DOHH2 (cell line): ENCODE measurements at regions not wholly inside any gene's neighbourhood (a gene's known extent, or its start where the extent isn't known, plus 50 kb on each side); places are given as distances from the start of the nearest gene placed in this dataset.

Experiments used
- H3F3A ChIP-seq: fragments of 200-600 bp; sonication (generic), shearing (Covaris generic); 2 replicates; pipeline ENCODE4 v1.6.0; 2016; ENCODE audit warnings: antibody characterized with exemption, mild to moderate bottlenecking; ENCODE audit not compliant: control insufficient read depth, insufficient read depth
- H3K27ac ChIP-seq: fragments of 200-600 bp; sonication (generic); 2 replicates; pipeline ENCODE4 v1.5.1; 2014; ENCODE audit warnings: low read depth, mild to moderate bottlenecking, low read length, moderate library complexity
- H3K27me3 ChIP-seq: fragments of 200-600 bp; sonication (generic); 2 replicates; pipeline ENCODE4 v1.6.1; 2014; ENCODE audit warnings: mild to moderate bottlenecking, low read length, mixed read lengths; ENCODE audit not compliant: control insufficient read depth
- H3K36me3 ChIP-seq: fragments of 200-600 bp; sonication (generic); 2 replicates; pipeline ENCODE4 v1.6.1; 2014; ENCODE audit warnings: mild to moderate bottlenecking, low read length, moderate library complexity, mixed read lengths; ENCODE audit not compliant: control insufficient read depth
- H3K4me1 ChIP-seq: fragments of 200-600 bp; sonication (generic); 2 replicates; pipeline ENCODE4 v1.6.1; 2014; ENCODE audit warnings: mild to moderate bottlenecking, low read length, mixed read lengths; ENCODE audit not compliant: control insufficient read depth
- H3K4me2 ChIP-seq: fragments of 200-600 bp; sonication (generic); 2 replicates; pipeline ENCODE4 v1.6.0; 2014; ENCODE audit warnings: mild to moderate bottlenecking, low read length, moderate library complexity
- H3K4me3 ChIP-seq: fragments of 200-600 bp; sonication (generic); 2 replicates; pipeline ENCODE4 v1.5.1; 2014; ENCODE audit warnings: mild to moderate bottlenecking, low read length, mixed read lengths
- H3K79me2 ChIP-seq: fragments of 200-600 bp; sonication (generic); 2 replicates; pipeline ENCODE4 v1.6.1; 2014; ENCODE audit warnings: mild to moderate bottlenecking, low read length, mixed read lengths; ENCODE audit not compliant: control insufficient read depth
- H3K9me2 ChIP-seq: fragments of 200-600 bp; sonication (generic); replicated peaks from 2 replicates; pipeline ENCODE4 v1.6.1; 2014; ENCODE audit warnings: mild to moderate bottlenecking, low read length, mixed read lengths; ENCODE audit not compliant: control insufficient read depth
- H3K9me3 ChIP-seq: fragments of 200-600 bp; sonication (generic); 2 replicates; pipeline ENCODE4 v1.6.1; 2014; ENCODE audit warnings: antibody characterized with exemption, low read length, mixed read lengths; ENCODE audit not compliant: control insufficient read depth, insufficient read depth
- H4K20me1 ChIP-seq: fragments of 200-600 bp; sonication (generic); 2 replicates; pipeline ENCODE4 v1.6.0; 2014; ENCODE audit warnings: low read depth, mild to moderate bottlenecking, antibody characterized with exemption, low read length, moderate library complexity; ENCODE audit not compliant: control insufficient read depth, insufficient read depth
- CTCF ChIP-seq: fragments of 200-600 bp; sonication (generic); IDR thresholded peaks from one replicate; pipeline ENCODE4 v1.5.1; 2014; ENCODE audit warnings: antibody characterized with exemption, mild to moderate bottlenecking, low read depth, low read length; ENCODE audit not compliant: poor library complexity, severe bottlenecking
- EZH2phosphoT487 ChIP-seq: fragments of 200-600 bp; sonication (generic); IDR thresholded peaks from 2 replicates; pipeline ENCODE4 v1.6.1; 2017; ENCODE audit warnings: borderline replicate concordance, mild to moderate bottlenecking, antibody characterized with exemption, low read length, moderate library complexity, mixed read lengths

GRCh38 chr9:118271936-118272335 lies 567.7 kb downstream of the TLR4 start:
- H3K4me2 ChIP-seq: no peak overlapping the region
- no peaks in the 10 kb centered on the region for H3K36me3 ChIP-seq
- no peak overlapping the region for H3K27ac ChIP-seq
- no peaks in the 10 kb centered on the region for H4K20me1 ChIP-seq
- no peaks in the 10 kb centered on the region for H3F3A ChIP-seq
- TF ChIP-seq CTCF (no peak), EZH2phosphoT487 (no peak)
- H3K4me3 ChIP-seq: no peak overlapping the region
- H3K9me3 ChIP-seq: no peaks in the 10 kb centered on the region
- no peaks in the 10 kb centered on the region for H3K27me3 ChIP-seq
- no peaks in the 10 kb centered on the region for H3K9me2 ChIP-seq
- no peaks in the 10 kb centered on the region for H3K4me1 ChIP-seq
- no peaks in the 10 kb centered on the region for H3K79me2 ChIP-seq

- no peaks in the 10 kb centered on the region for H3F3A ChIP-seq
- no peaks in the 10 kb centered on the region for H3K27me3 ChIP-seq
- H3K36me3 ChIP-seq: no peaks in the 10 kb centered on the region
- no peaks in the 10 kb centered on the region for H3K4me1 ChIP-seq
- no peaks in the 10 kb centered on the region for H3K9me3 ChIP-seq
- no peaks in the 10 kb centered on the region for H3K9me2 ChIP-seq
- H3K79me2 ChIP-seq: no peaks in the 10 kb centered on the region
- TF ChIP-seq EZH2phosphoT487: no peak
- no peaks in the 10 kb centered on the region for H4K20me1 ChIP-seq
- no peak overlapping the region for H3K4me3 ChIP-seq
- H3K4me2 ChIP-seq: no peak overlapping the region
- no peak overlapping the region for H3K27ac ChIP-seq
These were observed 568.8 kb downstream of the TLR4 start for GRCh38 chr9:118273048-118273447.

- TF ChIP-seq CTCF (no peak), EZH2phosphoT487 (no peak)
- Histone ChIP-seq H3K4me3 (no peak overlapping the region), H3K27me3 (no peaks in the 10 kb centered on the region)
These were observed 572.6 kb downstream of the TLR4 start for GRCh38 chr9:118276784-118277183.

GRCh38 chr9:118281772-118282171 lies 577.6 kb downstream of the TLR4 start:
- Histone ChIP-seq H3K9me3 (no peaks in the 10 kb centered on the region), H4K20me1 (no peaks in the 10 kb centered on the region), H3K4me2 (no peak overlapping the region), H3K9me2 (no peaks in the 10 kb centered on the region), H3K36me3 (no peaks in the 10 kb centered on the region), H3K79me2 (no peaks in the 10 kb centered on the region), H3K4me1 (no peaks in the 10 kb centered on the region), H3K4me3 (no peak overlapping the region), H3K27ac (no peak overlapping the region), H3K27me3 (no peaks in the 10 kb centered on the region), H3F3A (no peaks in the 10 kb centered on the region)
- no peak for TF ChIP-seq CTCF
- no peak for TF ChIP-seq EZH2phosphoT487

More at GRCh38 chr9:118276784-118277183, 572.6 kb downstream of the TLR4 start:
- H3F3A ChIP-seq: no peaks in the 10 kb centered on the region
- no peak overlapping the region for H3K4me2 ChIP-seq
- H3K27ac ChIP-seq: no peak overlapping the region
- H4K20me1 ChIP-seq: no peaks in the 10 kb centered on the region
- H3K79me2 ChIP-seq: no peaks in the 10 kb centered on the region
- H3K36me3 ChIP-seq: no peaks in the 10 kb centered on the region
- no peaks in the 10 kb centered on the region for H3K9me2 ChIP-seq
- no peaks in the 10 kb centered on the region for H3K9me3 ChIP-seq
- H3K4me1 ChIP-seq: no peaks in the 10 kb centered on the region
